H1 (cell line): ENCODE measurements at regions not wholly inside any gene's neighbourhood (a gene's known extent, or its start where the extent isn't known, plus 50 kb on each side); places are given as distances from the start of the nearest gene placed in this dataset.

Source experiments
- BACH1 ChIP-seq: IDR thresholded peaks from 2 replicates; pipeline ENCODE4 v1.6.1; 2012; ENCODE audit warnings: low read length, improper control_type of control experiment
- BCL11A ChIP-seq, 2 experiments: IDR thresholded peaks; one replicate each; pipeline ENCODE4 v1.6.1; 2011; ENCODE audit warnings: low read depth in 2 of 2, low read length in 2 of 2, mild to moderate bottlenecking in 2 of 2
- SIN3A ChIP-seq, 2 experiments: IDR thresholded peaks in 1 of 2; conservative IDR thresholded peaks in 1 of 2; 2 replicates each; pipeline ENCODE4 v1.6.1; 2011 to 2012; ENCODE audit warnings: low read length in 2 of 2, improper control_type of control experiment in 1 of 2, low read depth in 1 of 2, mild to moderate bottlenecking in 1 of 2
- ZNF274 ChIP-seq: IDR thresholded peaks from 2 replicates; pipeline ENCODE4 v1.7.0; 2012; ENCODE audit warnings: low read length, borderline replicate concordance; ENCODE audit errors: extremely low read depth

DNA sequence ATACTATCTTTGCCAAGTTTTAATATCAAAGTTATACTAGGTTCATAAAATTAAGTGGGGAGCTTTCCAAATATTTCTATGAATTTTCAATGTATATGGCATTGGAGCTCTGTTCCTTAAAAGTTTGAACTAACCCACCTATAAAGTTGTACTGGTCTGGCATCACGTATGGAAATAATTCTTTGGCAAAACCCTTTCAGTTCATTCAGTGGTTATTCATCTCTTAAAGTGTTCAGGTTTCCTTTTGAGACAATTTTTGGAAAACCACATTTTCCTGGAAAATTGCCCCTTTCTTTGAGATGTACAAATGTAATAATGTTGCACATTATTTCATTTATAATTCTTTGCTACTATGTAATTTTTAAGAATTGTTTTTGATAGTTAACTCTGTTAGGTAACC, 62.5 kb upstream of the INPP5A start (continued):
- no peak for TF ChIP-seq BACH1
- no peak for TF ChIP-seq SIN3A (conservative IDR thresholded peaks at IDR 0.05 in 1 of 2, IDR thresholded peaks at IDR 0.05 in 1 of 2; ENCODE audit: low read depth in 1 of 2, low read length in 2 of 2)
- TF ChIP-seq BCL11A (IDR thresholded peaks at IDR 0.05; ENCODE audit: low read depth in 2 of 2, low read length in 2 of 2): no peak
- no peak for TF ChIP-seq ZNF274
